AG09309 (cell line): ENCODE measurements at regions not wholly inside any gene's neighbourhood (a gene's known extent, or its start where the extent isn't known, plus 50 kb on each side); places are given as distances from the start of the nearest gene placed in this dataset.

Experiments
- DNase-seq: peaks from one replicate; pipeline ENCODE4 v3.0.0-alpha.2; 2010; ENCODE audit warnings: low read depth
- H3K4me3 ChIP-seq: 2 replicates; pipeline ENCODE4 v1.5.1; 2011; ENCODE audit warnings: mild to moderate bottlenecking, low read depth, low read length, moderate library complexity; ENCODE audit not compliant: control insufficient read depth
- CTCF ChIP-seq: IDR thresholded peaks from 2 replicates; pipeline ENCODE4 v1.5.1; 2011; ENCODE audit warnings: mild to moderate bottlenecking, low read depth, low read length, inconsistent platforms; ENCODE audit not compliant: insufficient read depth, control insufficient read depth; ENCODE audit errors: missing control alignments

GRCh38 chr12:76645934-76646333, 86.4 kb upstream of the OSBPL8 start:
- no peak for DNase-seq
- TF ChIP-seq CTCF, result no peak
- no peak overlapping the region for H3K4me3 ChIP-seq

- H3K4me3 ChIP-seq, result no peak overlapping the region
- no peak for TF ChIP-seq CTCF
- DNase-seq, result no peak
Observed at GRCh38 chr12:76646366-76646765, 86.8 kb upstream of the OSBPL8 start.

- no peak for DNase-seq
- TF ChIP-seq CTCF, result no peak
Observed at GRCh38 chr12:76649099-76649498, 89.5 kb upstream of the OSBPL8 start.

GRCh38 chr12:76652402-76652801, 92.8 kb upstream of the OSBPL8 start:
- H3K4me3 ChIP-seq, result no peak overlapping the region
- no peak for TF ChIP-seq CTCF
- no peak for DNase-seq

More at GRCh38 chr12:76649099-76649498, 89.5 kb upstream of the OSBPL8 start:
- H3K4me3 ChIP-seq, result no peak overlapping the region

GRCh38 chr12:76653342-76653741, 93.8 kb upstream of the OSBPL8 start:
- no peak for TF ChIP-seq CTCF
- no peak for DNase-seq
- H3K4me3 ChIP-seq, result no peak overlapping the region

- DNase-seq, result no peak
- no peak overlapping the region for H3K4me3 ChIP-seq
- no peak for TF ChIP-seq CTCF
Observed at GRCh38 chr12:76664731-76665130, 99.2 kb upstream of the ZDHHC17 start.

- TF ChIP-seq CTCF, result no peak
- DNase-seq, result no peak
- H3K4me3 ChIP-seq, result no peak overlapping the region
Observed at GRCh38 chr12:76666290-76666835, 97.6 kb upstream of the ZDHHC17 start.
